SK-MEL-5 (cell line): ENCODE measurements at regions not wholly inside any gene's neighbourhood (a gene's known extent, or its start where the extent isn't known, plus 50 kb on each side); places are given as distances from the start of the nearest gene placed in this dataset.

ENCODE experiments used
- DNase-seq: peaks from one replicate; pipeline ENCODE4 v3.0.0-alpha.2; 2016; ENCODE audit warnings: low read depth, low spot score
- in situ Hi-C: cut with HindIII; loops from 2 replicates; pipeline ENCODE4 v1.10.0; 2016; ENCODE audit warnings: low sequenced_read_pairs, high pct_unique_total_duplicates, low pct_unique_long_range_greater_than_20kb

GRCh38 chr19:46943150-46943946 is 76.3 kb upstream of the NPAS1 start:
- no peak for DNase-seq
- in situ Hi-C loops = no loop called here

DNA sequence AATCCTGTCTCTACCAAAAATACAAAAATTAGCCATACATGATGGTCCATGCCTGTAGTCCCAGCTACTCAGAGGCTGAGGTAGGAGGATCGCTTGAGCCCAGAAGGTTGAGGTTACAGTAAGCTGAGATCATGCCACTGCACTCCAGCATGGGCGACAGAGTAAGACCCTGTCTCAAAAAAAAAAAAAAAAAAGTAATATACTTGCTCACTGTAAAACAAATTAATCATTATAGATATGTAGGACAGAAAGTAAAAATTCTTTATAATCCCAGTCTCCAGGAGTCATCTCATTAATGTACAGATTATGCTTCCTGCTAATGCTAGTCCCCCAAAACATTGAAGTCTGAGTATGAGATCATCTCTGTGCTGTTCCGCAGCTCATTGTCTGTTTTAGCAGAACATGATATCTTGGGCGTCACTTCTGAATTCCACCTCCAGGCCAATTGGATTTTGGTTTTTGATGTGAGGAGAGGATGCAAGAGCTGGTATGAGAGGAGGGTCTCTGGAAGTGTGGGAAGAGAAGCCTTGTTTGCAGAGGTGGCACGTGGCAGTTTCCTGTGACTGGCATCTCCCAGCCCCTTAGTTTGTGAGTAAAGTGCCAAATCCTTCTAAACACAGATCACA is 75.4 kb upstream of the NPAS1 start:
- DNase-seq = no peak
- in situ Hi-C loops = no loop called here

DNA sequence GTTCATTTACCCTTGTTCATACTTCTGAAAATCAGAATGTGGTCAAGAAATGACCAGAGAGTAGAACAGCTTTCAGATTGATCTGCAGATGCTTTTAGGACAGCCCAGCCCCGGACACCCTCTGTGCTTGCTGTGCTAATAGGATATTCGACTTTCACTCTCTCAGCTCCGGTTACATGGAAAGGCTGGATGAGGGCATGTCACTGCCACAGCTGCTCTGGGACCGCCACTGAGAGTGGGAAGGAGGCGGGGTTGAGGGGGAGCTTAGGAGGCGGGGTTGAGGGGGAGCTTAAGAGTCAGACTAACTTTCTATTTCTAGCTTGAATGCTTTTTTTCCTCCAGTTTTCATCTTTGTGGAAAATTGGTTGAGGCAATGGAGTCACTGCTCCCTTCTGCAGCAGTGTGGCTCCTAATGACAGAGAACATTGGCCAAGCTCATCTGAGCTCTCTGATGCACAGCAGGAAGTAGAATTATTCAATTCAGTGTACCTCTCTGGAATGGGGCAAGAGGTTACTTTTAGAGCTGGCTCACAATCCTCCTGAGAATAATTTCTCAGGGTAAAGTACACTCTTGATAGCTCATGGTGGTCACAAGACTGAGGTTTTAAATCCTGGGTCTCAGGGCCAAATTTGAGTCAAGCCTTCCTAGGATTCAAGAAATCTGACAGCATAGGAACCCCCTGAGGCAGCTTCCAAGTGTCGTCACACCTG is 74.6 kb upstream of the NPAS1 start:
- DNase-seq = no peak
- in situ Hi-C loops = no loop called here

GRCh38 chr19:46945694-46946489 is 73.7 kb upstream of the NPAS1 start:
- DNase-seq = no peak
- in situ Hi-C loops = no loop called here

DNA sequence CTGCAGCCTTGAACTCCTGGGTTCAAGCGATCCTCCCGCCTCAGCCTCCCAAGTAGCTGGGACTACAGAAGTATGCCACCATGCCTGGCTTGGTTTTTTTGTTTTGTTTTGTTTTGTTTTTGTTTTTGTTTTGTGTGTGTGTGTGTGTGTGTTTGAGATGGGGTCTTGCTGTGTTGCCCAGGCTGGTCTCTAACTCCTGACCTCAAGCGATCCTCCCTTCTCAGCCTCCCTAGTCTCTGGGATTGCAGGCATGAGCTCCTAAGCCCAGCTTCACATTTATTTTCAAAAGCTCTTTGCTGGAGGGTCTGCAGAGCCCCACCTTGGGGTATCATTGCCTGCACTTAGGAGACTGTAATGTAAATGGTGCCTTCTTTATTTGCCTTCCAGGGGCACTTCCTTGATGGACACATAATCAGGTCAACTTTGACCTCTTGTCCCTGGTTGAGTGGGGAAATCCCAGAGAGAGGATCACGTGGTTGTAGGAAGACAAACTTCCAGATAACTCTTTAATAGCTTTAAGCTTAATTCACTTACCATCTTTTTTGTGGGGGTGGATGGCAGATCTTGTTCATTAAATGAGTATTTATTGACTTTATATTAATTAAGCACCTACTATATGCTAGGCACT is 72.9 kb upstream of the NPAS1 start:
- no peak for DNase-seq
- in situ Hi-C loops = no loop called here

- in situ Hi-C loops = no loop called here
- no peak for DNase-seq
These were observed 71.8 kb upstream of the NPAS1 start for GRCh38 chr19:46947866-46948265.

GRCh38 chr19:46950526-46951170 is 69.0 kb upstream of the NPAS1 start:
- DNase-seq = no peak
- in situ Hi-C loops = no loop called here

GRCh38 chr19:46951171-46951986 is 68.3 kb upstream of the NPAS1 start:
- no peak for DNase-seq
- in situ Hi-C loops = no loop called here

- DNase-seq = no peak
- in situ Hi-C loops = no loop called here
These were observed 66.8 kb upstream of the NPAS1 start for GRCh38 chr19:46952874-46953273.

- no peak for DNase-seq
- in situ Hi-C loops = no loop called here
These were observed 65.6 kb upstream of the NPAS1 start for GRCh38 chr19:46953955-46954501.

DNA sequence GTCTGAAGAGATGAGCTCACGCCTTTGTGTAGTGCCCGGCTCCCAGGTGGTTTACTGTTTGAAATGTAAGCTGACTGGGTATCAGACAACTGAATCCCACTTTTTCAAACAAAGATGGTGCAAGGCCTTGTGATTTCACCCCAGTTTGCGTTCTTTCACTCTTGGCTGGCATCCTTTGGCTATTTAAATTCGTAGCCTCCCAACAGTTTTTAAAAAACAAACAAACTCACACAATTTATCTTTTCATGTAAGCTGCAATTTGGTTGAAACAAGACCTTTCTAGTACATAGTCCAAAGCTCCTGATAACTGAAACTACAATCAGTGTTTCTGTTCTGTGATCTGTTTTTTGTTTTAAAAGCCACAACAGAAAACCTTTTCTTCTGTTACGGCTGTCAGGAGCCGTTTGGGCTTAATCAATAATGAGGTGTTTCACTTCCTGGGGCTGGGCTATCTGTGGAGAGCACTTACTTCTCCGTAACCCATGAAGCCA is 65.1 kb upstream of the NPAS1 start:
- in situ Hi-C loops = no loop called here
- DNase-seq = peak; percentile 15

DNA sequence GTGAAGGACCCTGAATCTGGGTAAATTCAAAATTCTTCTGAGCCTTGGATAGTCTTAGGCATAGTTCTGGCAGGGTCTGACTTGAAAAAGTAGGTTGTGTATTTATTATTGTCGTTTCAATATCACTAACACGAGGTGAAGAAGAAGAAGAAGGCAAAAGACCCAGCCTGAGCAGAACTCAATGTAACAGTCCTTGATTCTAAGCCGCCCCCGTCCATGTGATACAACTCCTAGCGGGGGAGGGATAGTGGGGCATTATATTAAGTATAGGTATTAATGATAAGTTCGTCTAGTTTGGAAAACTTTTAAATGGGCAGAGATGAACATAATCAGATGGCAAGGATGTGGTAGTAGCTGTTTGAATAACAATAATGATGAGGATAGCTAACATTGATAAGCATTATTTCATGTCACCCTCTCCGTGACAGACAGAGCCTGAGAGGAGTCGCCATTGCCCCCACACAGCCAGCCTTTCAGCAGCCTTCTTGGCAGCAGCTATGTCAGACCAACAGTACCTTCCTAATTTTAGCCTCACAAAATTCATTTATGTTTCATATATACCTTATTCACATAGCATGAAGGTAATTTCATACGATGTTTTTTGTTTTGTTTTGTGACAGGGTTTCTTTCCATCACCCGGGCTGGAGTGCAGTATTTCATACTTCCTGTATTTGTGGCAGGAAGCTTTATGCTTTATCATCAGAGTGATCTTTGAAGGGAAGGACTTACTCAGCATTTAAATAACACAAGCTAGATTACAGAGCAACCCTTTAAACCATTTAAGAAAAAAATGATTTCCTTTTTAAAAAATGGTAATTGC is 64.4 kb upstream of the NPAS1 start:
- DNase-seq = peak; percentile 11
- in situ Hi-C loops = no loop called here

DNA sequence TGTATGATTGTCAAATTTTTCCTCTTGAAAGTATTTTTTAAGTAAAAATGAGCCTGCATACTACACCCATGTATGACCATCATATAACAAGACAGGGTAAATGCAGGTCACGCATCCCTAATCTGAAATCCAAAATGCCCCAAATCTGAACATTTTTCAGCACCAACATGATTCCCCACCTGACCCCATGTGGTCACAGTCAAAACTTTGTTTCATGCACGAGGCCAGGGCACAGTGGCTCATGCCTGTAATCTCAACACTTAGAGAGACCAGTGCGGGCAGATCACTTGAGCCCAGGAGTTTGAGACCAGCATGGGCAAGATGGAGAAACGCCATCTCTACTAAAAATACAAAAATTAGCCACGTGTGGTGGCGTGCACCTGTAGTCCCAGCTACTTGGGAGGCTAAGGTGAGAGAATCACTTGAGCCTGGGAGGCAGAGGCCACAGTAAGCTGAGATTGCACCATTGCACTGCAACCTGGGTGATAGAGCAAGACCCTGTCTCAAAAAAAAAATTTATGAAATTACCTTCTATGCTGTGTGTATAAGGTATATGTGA is 63.7 kb upstream of the NPAS1 start:
- in situ Hi-C loops = no loop called here
- no peak for DNase-seq

DNA sequence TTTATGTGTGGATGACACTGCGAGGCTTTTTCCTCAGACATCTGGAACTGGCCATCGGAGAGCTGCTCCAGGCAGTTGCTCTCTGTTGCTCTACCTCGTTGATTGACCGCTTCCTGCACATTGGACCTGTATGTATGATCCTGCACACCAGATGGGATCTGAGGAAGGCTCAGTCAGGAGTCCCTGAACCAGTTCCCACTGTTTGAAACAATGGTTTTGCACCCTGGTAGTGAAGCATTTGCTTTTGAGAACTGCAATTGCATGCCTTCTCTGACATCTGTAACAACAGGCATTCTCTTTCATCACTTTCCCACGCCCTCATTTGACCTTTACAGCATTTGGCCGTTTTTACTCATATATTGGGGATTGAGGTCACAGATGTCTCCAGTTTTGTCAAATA is 61.1 kb upstream of the NPAS1 start:
- in situ Hi-C loops = no loop called here
- no peak for DNase-seq
